Lower leg skin (tissue), 4 donors: ENCODE measurements at regions not wholly inside any gene's neighbourhood (a gene's known extent, or its start where the extent isn't known, plus 50 kb on each side); places are given as distances from the start of the nearest gene placed in this dataset.

ENCODE experiments used
- DNase-seq, 2 donors: peaks; one replicate each; pipeline ENCODE4 v3.0.0-alpha.2; 2019; ENCODE audit warnings: low spot score in 2 of 2
- H3K4me3 ChIP-seq: fragments of 200-600 bp; sonication (generic); 2 replicates; pipeline ENCODE4 v1.5.1; 2017; ENCODE audit warnings: mild to moderate bottlenecking, low read depth; ENCODE audit not compliant: poor library complexity, severe bottlenecking
- CTCF ChIP-seq, 3 donors: fragments of 450-650 bp; IDR thresholded peaks; one replicate each; pipeline ENCODE4 v1.5.1; 2016; ENCODE audit warnings: antibody characterized with exemption in 3 of 3, mild to moderate bottlenecking in 3 of 3, moderate library complexity in 2 of 3
- POLR2A ChIP-seq, 2 donors: fragments of 450-650 bp; IDR thresholded peaks; one replicate each; pipeline ENCODE4 v1.6.1; 2016 to 2017; ENCODE audit warnings: antibody characterized with exemption in 2 of 2, mild to moderate bottlenecking in 1 of 2, moderate library complexity in 1 of 2
- WGBS, 2 donors: methylation state at CpG; one replicate each; pipeline ENCODE4 v1.1.5; 2018; 5-methylcytosine and 5-hydroxymethylcytosine counted together
- intact Hi-C: fragments of 100-400 bp; cut with DNase I; formaldehyde crosslinking; loops from one replicate; pipeline ENCODE4 v1.15.0; 2023; ENCODE audit warnings: low total_unique reads

- no peak overlapping the region for H3K4me3 ChIP-seq
- 94 to 98% methylated on average over 3 of the region's 3 CpGs for WGBS, 2 donors
- TF ChIP-seq CTCF (IDR thresholded peaks at IDR 0.05) (no peak), POLR2A (IDR thresholded peaks at IDR 0.05) (no peak)
- intact Hi-C loops = no loop called here
- DNase-seq = no peak
Observed at GRCh38 chr4:12993923-12994322, 490.2 kb downstream of the RAB28 start.

- WGBS, 2 donors = 71 to 78% methylated on average over 2 of the region's 2 CpGs
- no peak for TF ChIP-seq POLR2A (IDR thresholded peaks at IDR 0.05)
- TF ChIP-seq CTCF (IDR thresholded peaks at IDR 0.05) = no peak
- H3K4me3 ChIP-seq = no peak overlapping the region
- intact Hi-C loops = no loop called here
- DNase-seq = no peak
Observed at GRCh38 chr4:12987284-12987683, 496.9 kb downstream of the RAB28 start.

GRCh38 chr4:12979797-12980196 is 504.3 kb downstream of the RAB28 start:
- 86 to 88% methylated on average over 11 of the region's 11 CpGs for WGBS, 2 donors
- TF ChIP-seq CTCF (IDR thresholded peaks at IDR 0.05) = no peak
- no peak for TF ChIP-seq POLR2A (IDR thresholded peaks at IDR 0.05)
- H3K4me3 ChIP-seq = no peak overlapping the region
- intact Hi-C loops = no loop called here
- DNase-seq = no peak

GRCh38 chr4:12978310-12978709 is 505.8 kb downstream of the RAB28 start:
- no peak for DNase-seq
- no peak overlapping the region for H3K4me3 ChIP-seq
- TF ChIP-seq CTCF (IDR thresholded peaks at IDR 0.05) (no peak), POLR2A (IDR thresholded peaks at IDR 0.05) (no peak)
- intact Hi-C loops = no loop called here

- TF ChIP-seq POLR2A (IDR thresholded peaks at IDR 0.05) (no peak), CTCF (IDR thresholded peaks at IDR 0.05) (no peak)
- no peak overlapping the region for H3K4me3 ChIP-seq
- WGBS, 2 donors = 57 to 67% methylated on average over 3 of the region's 3 CpGs
- intact Hi-C loops = no loop called here
- DNase-seq = no peak
Observed at GRCh38 chr4:12975511-12975910, 508.6 kb downstream of the RAB28 start.

- 87 to 91% methylated on average over 2 of the region's 2 CpGs for WGBS, 2 donors
- H3K4me3 ChIP-seq = no peak overlapping the region
- DNase-seq = no peak
- TF ChIP-seq CTCF (IDR thresholded peaks at IDR 0.05) = no peak
- TF ChIP-seq POLR2A (IDR thresholded peaks at IDR 0.05) = no peak
- intact Hi-C loops = no loop called here
Observed at GRCh38 chr4:12973522-12973921, 510.6 kb downstream of the RAB28 start.
